IMR-90 (cell line): ENCODE measurements at regions not wholly inside any gene's neighbourhood (a gene's known extent, or its start where the extent isn't known, plus 50 kb on each side); places are given as distances from the start of the nearest gene placed in this dataset.
"Not testable (repeated sequence)": the region's sequence is repeated elsewhere in the genome, so short reads cannot be mapped to it uniquely, and the experiment has no call there.

ENCODE experiments used
- POLR2A ChIP-seq: IDR thresholded peaks from 2 replicates; pipeline ENCODE4 v1.6.1; 2012; ENCODE audit warnings: mild to moderate bottlenecking, low read depth, low read length
- RCOR1 ChIP-seq: IDR thresholded peaks from 2 replicates; pipeline ENCODE4 v1.6.1; 2012; ENCODE audit warnings: mild to moderate bottlenecking, low read length, improper control_type of control experiment; ENCODE audit not compliant: insufficient replicate concordance
- RFX5 ChIP-seq: IDR thresholded peaks from 2 replicates; pipeline ENCODE4 v1.8.0; 2012; ENCODE audit warnings: low read depth, mild to moderate bottlenecking, low read length, moderate library complexity
- TF ChIP-seq, protein P1 (sequence below): conservative IDR thresholded peaks from 2 replicates; pipeline ENCODE4 v1.5.1; 2012; ENCODE audit warnings: mild to moderate bottlenecking, low read depth, low read length, improper control_type of control experiment

DNA sequence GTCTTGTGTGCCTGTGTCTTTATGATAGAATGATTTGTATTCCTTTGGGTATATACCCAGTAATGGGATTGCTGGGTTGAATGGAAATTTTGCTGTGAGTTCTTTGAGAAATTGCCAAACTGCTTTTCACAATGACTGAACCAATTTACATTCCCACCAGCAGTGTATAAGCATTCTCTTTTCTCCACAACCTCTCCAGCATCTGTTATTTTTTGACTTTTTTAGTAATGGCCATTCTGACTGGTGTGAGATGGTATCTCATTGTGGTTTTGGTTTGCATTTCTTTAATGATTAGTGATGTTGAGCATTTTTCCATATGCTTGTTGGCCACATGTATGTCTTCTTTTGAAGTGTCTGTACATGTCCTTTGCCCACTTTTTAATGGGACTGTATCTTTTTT lies 238.3 kb upstream of the ZEB2 start:
- TF ChIP-seq RFX5, POLR2A, RCOR1: not testable (repeated sequence)
- TF ChIP-seq, protein P1, sequence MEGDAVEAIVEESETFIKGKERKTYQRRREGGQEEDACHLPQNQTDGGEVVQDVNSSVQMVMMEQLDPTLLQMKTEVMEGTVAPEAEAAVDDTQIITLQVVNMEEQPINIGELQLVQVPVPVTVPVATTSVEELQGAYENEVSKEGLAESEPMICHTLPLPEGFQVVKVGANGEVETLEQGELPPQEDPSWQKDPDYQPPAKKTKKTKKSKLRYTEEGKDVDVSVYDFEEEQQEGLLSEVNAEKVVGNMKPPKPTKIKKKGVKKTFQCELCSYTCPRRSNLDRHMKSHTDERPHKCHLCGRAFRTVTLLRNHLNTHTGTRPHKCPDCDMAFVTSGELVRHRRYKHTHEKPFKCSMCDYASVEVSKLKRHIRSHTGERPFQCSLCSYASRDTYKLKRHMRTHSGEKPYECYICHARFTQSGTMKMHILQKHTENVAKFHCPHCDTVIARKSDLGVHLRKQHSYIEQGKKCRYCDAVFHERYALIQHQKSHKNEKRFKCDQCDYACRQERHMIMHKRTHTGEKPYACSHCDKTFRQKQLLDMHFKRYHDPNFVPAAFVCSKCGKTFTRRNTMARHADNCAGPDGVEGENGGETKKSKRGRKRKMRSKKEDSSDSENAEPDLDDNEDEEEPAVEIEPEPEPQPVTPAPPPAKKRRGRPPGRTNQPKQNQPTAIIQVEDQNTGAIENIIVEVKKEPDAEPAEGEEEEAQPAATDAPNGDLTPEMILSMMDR, result not testable (repeated sequence)
